IPS-15b (cell line): ENCODE measurements at regions not wholly inside any gene's neighbourhood (a gene's known extent, or its start where the extent isn't known, plus 50 kb on each side); places are given as distances from the start of the nearest gene placed in this dataset.
"Not testable (repeated sequence)": the region's sequence is repeated elsewhere in the genome, so short reads cannot be mapped to it uniquely, and the experiment has no call there.

Experiments
- H3K27me3 ChIP-seq: one replicate; pipeline ENCODE4 v1.6.1; 2013; ENCODE audit warnings: low read length; ENCODE audit not compliant: control insufficient read depth, insufficient read depth
- H3K36me3 ChIP-seq: one replicate; pipeline ENCODE4 v1.6.1; 2013; ENCODE audit warnings: low read length; ENCODE audit not compliant: control insufficient read depth, insufficient read depth
- H3K4me1 ChIP-seq: one replicate; pipeline ENCODE4 v1.6.1; 2013; ENCODE audit warnings: mild to moderate bottlenecking, low read length; ENCODE audit not compliant: control insufficient read depth, insufficient read depth
- H3K4me3 ChIP-seq: one replicate; pipeline ENCODE4 v1.5.1; 2013; ENCODE audit warnings: low read depth, low read length
- H3K9ac ChIP-seq: one replicate; pipeline ENCODE4 v1.6.1; 2013; ENCODE audit warnings: low read depth, mild to moderate bottlenecking, low read length
- H3K9me3 ChIP-seq: one replicate; pipeline ENCODE4 v1.6.1; 2013; ENCODE audit warnings: mild to moderate bottlenecking, low read length; ENCODE audit not compliant: control insufficient read depth, insufficient read depth

- H3K9me3 ChIP-seq, result peaks cover under 1% of the 10 kb centered on the region
- H3K27me3 ChIP-seq, result no peaks in the 10 kb centered on the region
- no peaks in the 10 kb centered on the region for H3K36me3 ChIP-seq
- no peak overlapping the region for H3K9ac ChIP-seq
- H3K4me1 ChIP-seq, result no peaks in the 10 kb centered on the region
- H3K4me3 ChIP-seq, result no peak overlapping the region
Observed at GRCh38 chr5:74530326-74531050, 110.0 kb downstream of the ENC1 start.

- Histone ChIP-seq H3K4me3 (no peak overlapping the region), H3K9ac (no peak overlapping the region), H3K27me3 (no peaks in the 10 kb centered on the region), H3K36me3 (no peaks in the 10 kb centered on the region), H3K4me1 (no peaks in the 10 kb centered on the region), H3K9me3 (peaks cover 8% of the 10 kb centered on the region)
Observed at GRCh38 chr5:74529101-74529500, 111.4 kb downstream of the ENC1 start.

- H3K9me3 ChIP-seq, result peaks cover 13% of the 10 kb centered on the region
- no peaks in the 10 kb centered on the region for H3K27me3 ChIP-seq
- H3K4me1 ChIP-seq, result no peaks in the 10 kb centered on the region
- no peaks in the 10 kb centered on the region for H3K36me3 ChIP-seq
- no peak overlapping the region for H3K9ac ChIP-seq
- H3K4me3 ChIP-seq, result no peak overlapping the region
Observed at GRCh38 chr5:74526111-74526510, 114.4 kb downstream of the ENC1 start.

- H3K36me3 ChIP-seq, H3K27me3 ChIP-seq, H3K9ac ChIP-seq, H3K4me1 ChIP-seq, H3K4me3 ChIP-seq: not testable (repeated sequence)
- peaks cover 13% of the 10 kb centered on the region for H3K9me3 ChIP-seq
Observed at GRCh38 chr5:74524767-74525166, 115.8 kb downstream of the ENC1 start.

- not testable (repeated sequence) for H3K4me3 ChIP-seq, H3K9ac ChIP-seq, H3K4me1 ChIP-seq, H3K36me3 ChIP-seq, H3K27me3 ChIP-seq
- peaks cover 13% of the 10 kb centered on the region for H3K9me3 ChIP-seq
Observed at GRCh38 chr5:74523698-74524097, 116.8 kb downstream of the ENC1 start.

GRCh38 chr5:74522838-74523237 is 117.7 kb downstream of the ENC1 start:
- H3K36me3 ChIP-seq, result not testable (repeated sequence)

GRCh38 chr5:74521401-74521800 is 119.1 kb downstream of the ENC1 start:
- Histone ChIP-seq H3K4me1 (peaks cover under 1% of the 10 kb centered on the region), H3K9me3 (peaks cover 13% of the 10 kb centered on the region), H3K27me3 (no peaks in the 10 kb centered on the region), H3K36me3 (no peaks in the 10 kb centered on the region), H3K9ac (no peak overlapping the region), H3K4me3 (no peak overlapping the region)

More at GRCh38 chr5:74522838-74523237, 117.7 kb downstream of the ENC1 start:
- not testable (repeated sequence) for H3K9ac ChIP-seq, H3K27me3 ChIP-seq, H3K4me1 ChIP-seq, H3K4me3 ChIP-seq
- H3K9me3 ChIP-seq, result peaks cover 13% of the 10 kb centered on the region

- H3K36me3 ChIP-seq, result no peaks in the 10 kb centered on the region
- no peak overlapping the region for H3K4me3 ChIP-seq
- H3K27me3 ChIP-seq, result no peaks in the 10 kb centered on the region
- H3K9me3 ChIP-seq, result peaks cover 5% of the 10 kb centered on the region
- no peak overlapping the region for H3K9ac ChIP-seq
- H3K4me1 ChIP-seq, result peaks cover 9% of the 10 kb centered on the region
Observed at GRCh38 chr5:74519679-74520078, 120.8 kb downstream of the ENC1 start.

- Histone ChIP-seq H3K36me3 (no peaks in the 10 kb centered on the region), H3K4me3 (no peak overlapping the region), H3K9ac (no peak overlapping the region), H3K9me3 (peaks cover 5% of the 10 kb centered on the region), H3K27me3 (no peaks in the 10 kb centered on the region), H3K4me1 (peaks cover 9% of the 10 kb centered on the region)
Observed at GRCh38 chr5:74519161-74519571, 121.4 kb downstream of the ENC1 start.

- no peaks in the 10 kb centered on the region for H3K27me3 ChIP-seq
- H3K9me3 ChIP-seq, result peaks cover 4% of the 10 kb centered on the region
Observed at GRCh38 chr5:74517700-74518099, 122.8 kb downstream of the ENC1 start.

GRCh38 chr5:74516211-74516636 is 124.3 kb downstream of the ENC1 start:
- no peaks in the 10 kb centered on the region for H3K27me3 ChIP-seq
- H3K36me3 ChIP-seq, result no peaks in the 10 kb centered on the region
- no peak overlapping the region for H3K4me3 ChIP-seq
- no peak overlapping the region for H3K9ac ChIP-seq
- peaks cover 9% of the 10 kb centered on the region for H3K4me1 ChIP-seq
- no peaks in the 10 kb centered on the region for H3K9me3 ChIP-seq

More at GRCh38 chr5:74517700-74518099, 122.8 kb downstream of the ENC1 start:
- Histone ChIP-seq H3K4me1 (peaks cover 9% of the 10 kb centered on the region), H3K9ac (no peak overlapping the region), H3K4me3 (no peak overlapping the region), H3K36me3 (no peaks in the 10 kb centered on the region)

- Histone ChIP-seq H3K4me1 (peaks cover 9% of the 10 kb centered on the region), H3K4me3 (no peak overlapping the region), H3K9me3 (no peaks in the 10 kb centered on the region), H3K36me3 (no peaks in the 10 kb centered on the region), H3K9ac (no peak overlapping the region), H3K27me3 (no peaks in the 10 kb centered on the region)
Observed at GRCh38 chr5:74514888-74515551, 125.5 kb downstream of the ENC1 start.
